Right hindlimb (tissue), 1 donor: ENCODE measurements at regions not wholly inside any gene's neighbourhood (a gene's known extent, or its start where the extent isn't known, plus 50 kb on each side); places are given as distances from the start of the nearest gene placed in this dataset.

ENCODE experiments used
- DNase-seq: peaks from one replicate; pipeline ENCODE4 v3.0.0-alpha.2; 2018

- DNase-seq = no peak
These were observed 211.7 kb downstream of the FAM76B start for GRCh38 chr11:95577716-95578460.

GRCh38 chr11:95576146-95576845 lies 213.3 kb downstream of the FAM76B start:
- peak; percentile 43 for DNase-seq

DNA sequence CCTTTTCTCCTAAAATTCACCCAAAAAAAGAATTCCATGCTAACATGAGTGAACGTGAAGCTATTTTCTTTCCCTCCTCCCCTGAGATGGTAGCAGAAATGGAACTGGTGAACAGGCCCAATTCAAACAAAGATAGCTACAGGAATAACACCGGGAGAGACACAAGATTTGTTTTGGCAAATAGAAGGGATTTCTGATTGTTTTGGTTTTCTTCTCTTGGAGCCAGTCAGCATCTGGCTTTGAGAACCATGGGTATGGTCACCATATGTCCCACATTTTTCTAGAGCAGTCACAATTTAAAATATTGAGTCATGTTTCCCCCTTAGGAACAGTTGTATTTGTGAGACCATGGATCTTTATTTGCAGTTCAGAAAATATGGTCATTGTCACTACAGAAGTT lies 214.1 kb downstream of the FAM76B start:
- no peak for DNase-seq

DNA sequence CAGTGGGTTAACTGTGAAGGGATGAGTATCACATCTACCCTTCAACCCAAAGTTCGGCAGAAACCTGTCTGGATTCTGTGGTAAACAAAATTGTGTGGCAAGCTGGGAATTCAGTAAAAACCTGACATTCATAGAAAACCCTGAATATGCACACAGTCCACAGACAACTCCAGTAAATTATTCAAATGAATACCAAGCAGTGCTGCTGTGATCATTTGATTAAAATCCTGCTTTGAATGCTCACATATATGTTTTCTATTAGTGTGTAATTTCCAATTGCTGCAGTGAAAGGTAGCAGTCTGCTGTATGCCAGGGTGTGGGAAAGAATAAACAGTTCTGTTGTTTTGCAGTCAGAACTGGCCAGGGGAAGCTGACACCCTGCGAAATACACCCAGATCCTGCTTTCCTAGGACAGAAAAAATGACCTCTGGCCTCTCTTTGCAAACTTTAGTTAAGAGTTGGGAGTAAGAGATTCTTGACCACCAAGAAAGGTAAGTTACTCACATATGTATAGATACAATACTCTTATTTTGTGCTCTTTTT lies 217.8 kb downstream of the FAM76B start:
- no peak for DNase-seq

DNA sequence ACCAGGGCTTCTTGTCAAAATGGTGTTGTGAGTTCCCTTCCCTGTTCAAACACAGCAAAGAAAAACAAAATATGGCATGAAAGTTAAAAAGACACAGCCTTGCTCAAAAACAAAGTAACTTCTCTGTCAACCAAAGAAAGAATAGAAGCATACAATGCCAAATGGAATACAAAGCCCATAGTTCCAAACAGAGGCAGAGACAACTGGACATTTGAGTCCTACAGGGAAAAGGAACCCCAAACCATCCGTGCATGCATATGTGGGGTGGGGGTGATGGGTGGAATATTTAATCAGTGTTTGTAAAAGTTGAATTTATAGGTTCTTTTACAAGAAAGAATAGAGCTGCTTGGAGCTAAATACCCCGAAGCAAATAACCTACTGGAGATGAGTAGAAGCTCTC lies 218.7 kb downstream of the FAM76B start:
- no peak for DNase-seq

DNA sequence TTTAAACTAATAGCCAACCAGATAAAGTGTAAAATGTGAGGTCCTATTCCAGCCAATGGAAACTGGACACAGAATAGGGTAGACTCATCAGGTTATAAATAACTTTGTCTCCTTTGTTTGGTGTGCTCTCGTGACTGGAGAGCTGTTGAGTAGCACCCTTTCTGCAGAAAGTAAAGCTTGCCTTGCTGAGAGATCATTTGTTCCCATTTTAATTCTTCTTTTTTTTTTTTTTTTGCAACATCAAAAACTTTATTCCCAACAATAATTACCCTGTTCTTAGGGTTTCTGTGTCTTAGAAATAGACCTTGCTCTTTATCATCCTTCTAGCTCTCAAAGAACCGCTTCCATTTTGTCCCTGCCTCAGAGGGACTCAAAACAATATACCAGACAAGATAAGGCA lies 220.4 kb downstream of the FAM76B start:
- no peak for DNase-seq

- DNase-seq = no peak
These were observed 221.3 kb downstream of the FAM76B start for GRCh38 chr11:95568281-95568680.

- no peak for DNase-seq
These were observed 221.9 kb downstream of the FAM76B start for GRCh38 chr11:95567685-95568084.

DNA sequence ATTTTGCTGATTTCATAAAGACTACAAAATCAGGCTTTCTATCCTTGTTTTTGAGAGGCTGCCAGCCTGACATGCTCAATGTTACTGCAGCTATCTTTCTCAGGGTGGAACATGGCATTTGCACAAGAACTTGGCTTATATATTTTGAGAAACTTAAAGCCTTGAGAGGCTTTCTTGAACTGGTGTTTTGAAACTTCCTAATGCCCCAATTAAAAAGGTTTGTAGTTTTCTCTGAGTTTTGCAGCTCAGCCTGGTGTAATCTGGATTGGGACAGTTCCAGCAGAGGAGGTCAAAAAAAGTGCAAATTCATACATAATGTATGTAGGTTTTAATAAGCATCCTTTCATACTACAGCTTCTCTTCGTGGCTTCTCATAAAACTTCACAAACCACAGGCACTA lies 223.4 kb downstream of the FAM76B start:
- no peak for DNase-seq

GRCh38 chr11:95565724-95566141 lies 223.8 kb downstream of the FAM76B start:
- no peak for DNase-seq

- DNase-seq = no peak
These were observed 225.7 kb downstream of the FAM76B start for GRCh38 chr11:95563859-95564258.

DNA sequence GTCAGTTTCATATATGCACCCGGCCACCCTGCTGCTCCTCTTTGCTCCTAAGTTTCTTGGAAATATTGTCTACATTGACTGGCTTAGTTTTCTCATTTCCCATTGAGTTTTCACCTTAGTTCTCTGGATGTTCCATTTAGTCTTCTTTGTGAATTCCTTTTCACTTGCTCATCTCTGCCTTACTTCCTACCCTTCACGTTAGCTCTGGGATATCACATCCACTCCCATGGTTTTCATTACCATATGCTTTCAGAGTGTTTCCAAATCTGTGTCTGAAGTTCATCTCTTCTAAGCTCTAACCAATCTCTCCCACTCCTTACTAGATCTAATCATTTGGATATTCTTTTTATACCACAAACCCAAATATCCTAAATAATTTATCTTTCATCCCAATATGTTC lies 226.4 kb downstream of the FAM76B start:
- no peak for DNase-seq

- no peak for DNase-seq
These were observed 227.2 kb downstream of the FAM76B start for GRCh38 chr11:95562196-95562921.

DNA sequence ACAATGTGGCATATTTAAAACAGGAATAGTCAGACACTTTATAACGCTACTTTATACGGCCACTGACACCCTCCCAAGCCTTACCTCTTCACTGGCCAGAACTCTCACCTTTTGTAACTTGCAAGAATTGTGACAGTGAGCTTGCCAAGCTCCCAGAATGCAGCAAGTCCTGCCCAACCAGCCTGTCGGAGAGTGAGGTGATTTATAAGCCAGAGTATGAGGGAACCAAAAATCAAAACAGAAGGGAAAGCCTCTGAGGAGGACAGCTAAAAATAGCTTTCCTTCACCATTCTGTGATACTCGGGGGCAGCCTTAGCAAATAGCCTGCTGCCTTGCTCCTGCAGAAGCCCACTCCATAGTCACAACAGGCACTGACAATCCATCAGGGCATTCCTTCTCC lies 229.7 kb downstream of the FAM76B start:
- DNase-seq = no peak

GRCh38 chr11:95557376-95557775 lies 232.2 kb downstream of the FAM76B start:
- no peak for DNase-seq

- no peak for DNase-seq
These were observed 233.0 kb downstream of the FAM76B start for GRCh38 chr11:95556342-95557163.

GRCh38 chr11:95556011-95556341 lies 233.6 kb downstream of the FAM76B start:
- no peak for DNase-seq

GRCh38 chr11:95554911-95555310 lies 234.7 kb downstream of the FAM76B start:
- DNase-seq = no peak

GRCh38 chr11:95549301-95549700 lies 240.3 kb downstream of the FAM76B start:
- no peak for DNase-seq

- no peak for DNase-seq
These were observed 241.2 kb downstream of the FAM76B start for GRCh38 chr11:95548416-95548815.

- no peak for DNase-seq
These were observed 241.6 kb downstream of the FAM76B start for GRCh38 chr11:95547976-95548375.

GRCh38 chr11:95547186-95547585 lies 242.4 kb downstream of the FAM76B start:
- DNase-seq = no peak
